Gastroesophageal sphincter (tissue), 3 donors: ENCODE measurements at regions not wholly inside any gene's neighbourhood (a gene's known extent, or its start where the extent isn't known, plus 50 kb on each side); places are given as distances from the start of the nearest gene placed in this dataset.

Experiments used
- CTCF ChIP-seq, 4 experiments: fragments of 200-600 bp in 2 of 4; fragments of 450-650 bp in 2 of 4; sonication (generic) in 1 of 4; IDR thresholded peaks; one replicate each; pipeline ENCODE4 v1.5.1; 2017 to 2019; ENCODE audit warnings: antibody characterized with exemption in 4 of 4, mild to moderate bottlenecking in 2 of 4, moderate library complexity in 2 of 4
- POLR2A ChIP-seq, 2 donors: fragments of 450-650 bp; IDR thresholded peaks; one replicate each; pipeline ENCODE4 v1.6.1; 2017; ENCODE audit warnings: antibody characterized with exemption in 2 of 2, mild to moderate bottlenecking in 2 of 2, moderate library complexity in 1 of 2

- no peak for TF ChIP-seq POLR2A (IDR thresholded peaks at IDR 0.05)
- TF ChIP-seq CTCF (IDR thresholded peaks at IDR 0.05): no peak
Observed at GRCh38 chr5:3006961-3007551, 255.6 kb upstream of the IRX2 start.
